ENCODE measurements at regions not wholly inside any gene's neighbourhood (a gene's known extent, or its start where the extent isn't known, plus 50 kb on each side); places are given as distances from the start of the nearest gene placed in this dataset.
"Not testable (repeated sequence)": the region's sequence is repeated elsewhere in the genome, so short reads cannot be mapped to it uniquely, and the experiment has no call there.

DNA sequence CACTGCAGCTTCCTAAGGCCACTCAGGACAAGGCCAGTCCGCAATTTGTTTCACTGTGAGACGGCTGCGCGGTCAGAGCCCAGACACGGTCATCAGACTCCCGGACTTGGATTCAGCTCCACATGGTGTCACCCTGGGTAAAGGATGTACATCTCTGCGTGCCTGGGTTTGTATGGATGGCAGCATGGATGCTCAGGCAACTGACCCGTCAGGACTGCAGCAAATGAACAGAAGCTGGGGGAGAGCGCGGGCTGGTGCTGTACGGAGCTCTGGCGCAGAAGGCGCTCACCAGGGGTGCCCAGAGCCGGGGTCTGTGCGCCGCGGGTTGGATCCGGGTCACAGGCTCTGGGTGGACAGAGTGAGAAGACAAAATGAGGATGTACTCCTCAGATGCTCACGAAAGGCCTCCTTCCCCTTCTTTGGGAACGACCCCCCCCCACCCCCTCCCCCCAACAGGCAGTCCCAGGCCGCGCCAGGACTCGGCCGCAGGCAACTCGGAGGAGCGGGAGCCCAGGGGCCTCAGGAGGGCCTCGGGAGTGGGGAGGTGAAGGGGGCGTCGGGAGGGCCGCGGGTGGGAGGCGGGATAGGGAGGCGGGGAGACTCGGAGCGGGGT is 92.4 kb downstream of the CXCL12 start:
- Mint-ChIP-seq H3K4me3 (no peak overlapping the region), H3K27me3 (peaks cover 23% of the 10 kb centered on the region), H3K9me3 (no peaks in the 10 kb centered on the region), H3K4me1 (no peaks in the 10 kb centered on the region), H3K27ac (no peak overlapping the region)
- no peak for DNase-seq
- ATAC-seq, result peak; percentile 33

DNA sequence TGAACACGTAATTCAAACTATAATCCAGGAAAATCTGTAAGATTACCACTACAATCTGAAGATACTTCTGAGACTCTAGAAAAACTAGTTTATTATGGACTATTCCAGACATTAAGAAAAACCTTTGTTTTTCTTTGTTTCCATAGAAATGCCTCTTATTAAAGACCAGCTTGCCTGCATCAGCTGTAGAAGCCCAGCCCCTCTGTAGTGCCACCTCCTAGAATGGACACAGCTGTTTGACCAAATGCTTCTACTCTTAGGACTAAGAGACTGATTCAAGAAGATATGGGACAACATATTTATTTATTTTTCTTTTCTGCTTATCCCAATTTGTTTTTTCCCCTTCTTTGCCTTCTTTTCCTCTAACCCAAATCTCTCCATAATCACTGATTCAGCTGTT is 93.8 kb downstream of the CXCL12 start:
- Mint-ChIP-seq H3K9me3 (no peaks in the 10 kb centered on the region), H3K4me3 (no peak overlapping the region)
- ATAC-seq, result no peak

DNA sequence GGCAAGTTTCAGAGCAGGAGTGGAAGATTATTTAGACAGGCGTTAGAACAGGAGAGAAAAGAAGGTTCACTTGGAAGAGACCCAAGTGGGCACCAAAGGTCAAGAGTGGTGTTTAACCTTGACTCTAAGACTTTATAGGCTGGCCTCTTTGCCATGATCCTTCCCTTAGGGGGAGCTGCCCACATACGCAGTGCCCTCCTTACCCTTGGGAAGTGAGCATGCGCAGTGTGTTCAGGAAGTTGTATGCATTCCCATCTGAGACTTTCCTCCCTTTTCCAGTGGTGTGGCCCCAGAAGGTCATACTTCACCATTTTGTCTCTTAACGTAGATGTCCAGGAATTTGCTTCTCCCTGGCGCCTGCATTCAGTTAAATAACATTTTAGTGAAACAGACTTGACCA is 95.8 kb downstream of the CXCL12 start:
- no peak overlapping the region for H3K4me3 Mint-ChIP-seq
- no peak for DNase-seq
- H3K9me3 Mint-ChIP-seq, result no peaks in the 10 kb centered on the region
- peaks cover 50% of the 10 kb centered on the region for H3K27me3 Mint-ChIP-seq
- no peak for ATAC-seq
- no peaks in the 10 kb centered on the region for H3K4me1 Mint-ChIP-seq
- no peak overlapping the region for H3K27ac Mint-ChIP-seq

More for the DNA sequence above, 93.8 kb downstream of the CXCL12 start:
- peaks cover 32% of the 10 kb centered on the region for H3K27me3 Mint-ChIP-seq
- no peaks in the 10 kb centered on the region for H3K4me1 Mint-ChIP-seq
- no peak overlapping the region for H3K27ac Mint-ChIP-seq
- DNase-seq, result no peak

DNA sequence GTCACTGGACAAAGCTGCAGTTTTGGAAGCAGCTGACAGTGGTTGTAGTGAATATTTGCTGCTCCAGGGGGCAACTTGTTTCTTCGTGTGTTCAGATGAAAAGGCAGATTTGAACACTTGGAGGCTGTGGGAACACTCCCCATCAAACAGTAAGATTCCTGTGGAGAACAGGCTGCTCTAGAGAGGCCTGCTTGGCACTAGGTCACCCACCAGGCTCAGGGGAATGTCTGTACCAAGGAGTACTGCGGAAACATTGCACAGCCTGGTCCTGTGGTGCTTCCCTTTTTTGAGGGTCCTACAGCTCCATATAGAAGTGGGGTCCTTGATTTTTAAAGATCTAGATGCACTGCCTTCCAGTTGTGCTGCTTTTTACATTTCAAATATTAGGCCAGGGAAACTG is 97.5 kb downstream of the CXCL12 start:
- Mint-ChIP-seq H3K4me1 (no peaks in the 10 kb centered on the region), H3K4me3 (no peak overlapping the region), H3K27ac (no peak overlapping the region), H3K9me3 (no peaks in the 10 kb centered on the region), H3K27me3 (peaks cover 47% of the 10 kb centered on the region)
- ATAC-seq (no peak), DNase-seq (no peak)

DNA sequence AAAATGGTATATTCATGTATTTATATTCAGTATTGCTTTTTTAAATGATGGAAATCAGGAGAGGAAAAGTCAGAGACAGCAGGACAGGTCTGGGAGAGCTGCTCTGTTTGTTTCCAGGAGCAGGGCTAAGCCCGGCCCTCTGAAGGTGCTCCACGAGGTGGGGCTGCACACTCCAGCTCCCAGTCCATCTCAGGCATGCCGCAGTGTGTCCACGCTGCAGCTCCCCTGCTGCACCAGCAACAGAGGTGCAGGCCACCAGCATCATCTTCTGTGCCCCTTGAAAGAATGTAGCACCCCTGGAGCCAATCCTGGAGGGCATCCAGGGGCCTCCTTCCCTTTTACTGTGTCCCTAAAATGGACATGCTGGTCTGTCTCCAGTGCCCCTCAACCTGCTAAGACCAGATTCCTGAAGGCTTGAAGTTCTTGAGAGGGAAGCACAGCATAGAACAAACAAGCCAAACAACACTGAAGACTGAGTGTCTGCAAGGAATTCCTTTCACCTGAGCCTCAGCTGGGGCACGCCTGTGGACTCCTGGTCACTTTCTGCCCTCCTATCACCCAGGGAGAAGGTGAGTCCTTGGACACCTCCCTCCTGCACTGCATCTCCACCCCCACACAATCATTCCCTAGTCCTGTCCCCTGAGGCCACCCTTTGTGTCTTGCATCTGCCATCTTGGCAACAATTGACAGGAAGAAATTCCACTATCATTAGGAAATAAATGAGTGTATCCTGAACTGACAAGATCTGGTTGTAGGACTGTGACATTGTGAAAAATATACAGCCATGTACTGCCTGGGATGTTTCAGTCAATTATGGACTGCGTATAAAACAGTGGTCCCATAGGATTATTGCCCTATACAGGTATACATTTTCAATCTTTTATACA is 100.5 kb downstream of the CXCL12 start:
- H3K9me3 Mint-ChIP-seq, result no peaks in the 10 kb centered on the region
- no peak overlapping the region for H3K27ac Mint-ChIP-seq
- no peak overlapping the region for H3K4me3 Mint-ChIP-seq
- H3K27me3 Mint-ChIP-seq, result peaks cover 30% of the 10 kb centered on the region
- DNase-seq, result no peak
- ATAC-seq, result no peak
- no peaks in the 10 kb centered on the region for H3K4me1 Mint-ChIP-seq

DNA sequence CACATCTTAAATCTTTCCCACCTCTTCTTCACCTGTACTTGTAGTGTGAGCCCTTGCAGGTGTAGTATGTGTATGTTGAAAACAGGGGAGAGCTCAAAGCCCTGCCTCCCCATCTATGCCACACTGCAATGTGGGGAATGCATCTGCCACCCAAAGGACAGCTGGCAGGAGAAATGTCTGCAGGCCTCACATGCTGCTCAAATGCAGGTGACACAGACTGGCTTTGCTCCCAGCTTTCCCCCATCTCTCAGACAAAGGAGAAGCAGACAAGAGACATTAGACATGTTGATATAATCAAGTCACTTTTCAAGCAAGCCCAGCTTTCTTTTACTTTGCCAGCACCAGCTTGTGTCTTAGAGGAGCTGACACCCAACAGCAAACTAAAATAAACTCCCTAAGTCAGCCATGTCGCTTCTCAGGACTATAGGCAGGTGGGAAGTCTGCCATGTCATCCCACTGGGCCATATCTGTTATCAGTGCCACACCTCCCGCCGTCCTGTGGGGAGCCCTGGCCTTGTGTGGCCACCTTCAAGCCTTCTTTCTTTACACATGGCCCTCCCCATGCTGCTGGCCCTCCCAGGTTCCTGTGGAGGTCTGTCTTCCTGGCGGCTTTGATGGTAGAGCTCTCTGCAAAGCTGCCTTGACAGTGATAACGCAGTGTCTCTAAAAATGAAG is 102.1 kb downstream of the CXCL12 start:
- ATAC-seq (no peak), DNase-seq (no peak)
- no peak overlapping the region for H3K27ac Mint-ChIP-seq
- H3K4me3 Mint-ChIP-seq, result no peak overlapping the region
- H3K27me3 Mint-ChIP-seq, result peaks cover 30% of the 10 kb centered on the region
- no peaks in the 10 kb centered on the region for H3K9me3 Mint-ChIP-seq
- H3K4me1 Mint-ChIP-seq, result no peaks in the 10 kb centered on the region

DNA sequence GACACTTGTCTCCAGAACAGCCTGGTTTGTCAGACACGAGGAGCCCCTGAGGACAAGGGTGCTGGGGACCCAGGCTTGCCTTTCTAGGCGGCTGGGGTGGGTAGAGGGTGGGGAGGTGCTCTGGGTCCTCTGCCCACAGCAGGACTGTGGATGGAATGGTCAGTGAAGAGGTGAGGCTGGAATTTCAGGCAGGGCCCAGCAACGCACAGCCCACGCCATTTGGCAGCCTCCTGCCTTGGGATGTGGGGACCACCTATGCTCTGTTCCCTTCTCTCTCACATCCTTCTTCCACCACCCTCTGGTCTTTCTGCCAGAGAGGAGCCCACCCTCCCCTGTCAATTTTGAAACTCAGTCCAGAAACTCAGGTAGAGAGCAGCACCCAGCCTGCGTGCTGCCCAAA is 103.2 kb downstream of the CXCL12 start:
- H3K4me3 Mint-ChIP-seq, result no peak overlapping the region

DNA sequence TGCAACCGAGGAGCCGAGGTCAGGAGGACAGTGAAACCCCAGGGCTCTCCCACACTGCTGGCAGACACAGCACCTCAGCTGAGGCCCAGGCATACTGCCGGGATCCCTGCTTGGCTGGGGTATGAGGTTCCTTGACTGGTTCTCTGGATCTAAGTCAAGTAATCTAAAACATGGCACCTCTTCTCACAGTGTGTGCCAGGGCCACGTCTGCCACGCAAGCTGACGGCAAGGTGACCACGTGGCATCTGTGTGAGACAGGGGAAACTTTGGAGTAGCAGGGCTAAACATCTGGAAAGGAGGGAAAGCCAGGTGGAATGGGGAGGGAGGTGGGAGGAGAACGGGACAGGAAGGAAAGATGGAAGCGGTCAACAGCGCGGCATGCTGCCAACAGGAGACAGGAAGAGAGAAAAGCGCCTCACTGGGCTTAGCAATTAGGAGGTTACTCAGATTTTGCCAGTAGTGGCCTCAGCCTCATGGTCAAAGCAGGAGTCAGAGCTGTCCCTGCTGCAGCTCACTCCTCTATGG is 103.7 kb downstream of the CXCL12 start:
- ATAC-seq (no peak), DNase-seq (no peak)
- no peak overlapping the region for H3K4me3 Mint-ChIP-seq
- peaks cover 19% of the 10 kb centered on the region for H3K27me3 Mint-ChIP-seq
- H3K9me3 Mint-ChIP-seq, result peaks cover 4 to 10% of the 10 kb centered on the region in 2 donors
- H3K4me1 Mint-ChIP-seq, result no peaks in the 10 kb centered on the region
- no peak overlapping the region for H3K27ac Mint-ChIP-seq

More for the DNA sequence above, 103.2 kb downstream of the CXCL12 start:
- ATAC-seq (peak; percentile 52), DNase-seq (no peak)
- Mint-ChIP-seq H3K27me3 (peaks cover 20% of the 10 kb centered on the region), H3K27ac (no peak overlapping the region), H3K4me1 (no peaks in the 10 kb centered on the region), H3K9me3 (peaks cover 0 to 5% of the 10 kb centered on the region in 2 donors)

DNA sequence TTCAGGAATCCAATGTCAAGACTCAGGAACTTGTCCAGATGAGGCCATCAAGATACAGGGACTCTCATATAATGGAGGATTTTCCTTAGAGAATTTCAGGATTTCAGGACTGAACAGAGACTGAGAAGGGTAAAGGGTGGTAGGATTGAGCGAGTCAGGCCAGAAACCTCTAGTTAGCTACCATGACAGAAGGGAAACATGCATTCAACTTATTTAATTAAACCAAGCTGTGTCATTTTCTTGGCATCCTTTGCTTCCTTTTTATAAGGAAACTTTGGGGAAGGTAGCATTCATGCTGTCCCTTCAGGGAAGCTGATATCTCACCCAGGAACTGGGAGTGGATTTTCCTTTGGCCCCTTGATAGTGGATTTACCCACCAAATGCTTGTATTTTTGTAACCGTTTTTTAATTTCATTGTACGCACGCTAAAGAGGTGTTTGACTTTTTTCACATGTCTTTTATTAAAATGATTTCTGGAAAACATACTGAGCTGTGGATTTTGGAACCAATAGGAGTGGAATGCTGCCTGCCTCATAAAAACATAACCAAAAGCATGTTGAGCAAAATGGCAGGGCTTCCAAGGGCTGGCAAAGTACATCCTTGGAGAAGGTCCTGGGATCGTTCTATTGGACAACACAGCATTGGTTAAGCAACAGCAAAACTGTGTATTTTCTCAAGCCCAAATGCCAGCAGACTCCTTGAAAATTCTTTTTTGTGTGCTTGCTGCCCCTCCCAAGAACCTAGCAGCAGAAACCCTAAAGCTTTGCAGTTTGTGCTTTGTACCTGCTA is 104.5 kb downstream of the CXCL12 start:
- Mint-ChIP-seq H3K4me1 (no peaks in the 10 kb centered on the region), H3K4me3 (no peak overlapping the region), H3K27ac (no peak overlapping the region), H3K9me3 (peaks cover 11 to 14% of the 10 kb centered on the region in 2 donors), H3K27me3 (peaks cover 11% of the 10 kb centered on the region)
- no peak for ATAC-seq
- no peak for DNase-seq

DNA sequence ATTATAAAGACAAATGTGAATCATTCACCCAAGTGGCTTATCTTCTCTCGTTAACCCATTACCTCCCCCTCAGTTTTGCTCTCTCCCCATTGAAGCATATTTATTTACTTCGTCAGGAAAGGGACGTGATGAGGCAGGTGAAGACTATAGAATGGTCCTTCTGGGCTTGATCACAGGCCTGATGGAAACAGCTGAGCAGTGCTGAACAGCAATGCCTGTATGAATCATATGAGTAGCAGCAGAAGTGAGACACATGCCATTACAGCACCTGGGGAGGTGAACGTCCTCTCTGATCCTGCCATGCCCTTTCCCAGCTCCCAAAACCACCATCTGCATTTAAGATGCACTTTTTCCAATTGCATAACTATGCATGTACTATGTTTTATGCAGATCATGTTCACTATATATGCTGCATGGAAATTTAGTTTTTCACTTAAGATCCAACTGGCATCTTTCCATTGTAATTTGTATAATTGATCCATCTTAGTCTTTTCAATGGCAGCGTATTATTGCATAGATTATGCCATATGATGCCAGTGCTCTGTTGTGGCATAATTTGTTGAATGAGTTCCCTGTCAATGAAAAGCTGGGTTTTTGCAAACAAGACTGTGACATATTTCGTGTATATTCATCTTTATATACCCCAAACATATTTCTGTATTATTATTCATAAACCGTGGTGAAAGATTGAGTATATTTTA is 105.3 kb downstream of the CXCL12 start:
- H3K4me3 Mint-ChIP-seq, result no peak overlapping the region
- no peak overlapping the region for H3K27ac Mint-ChIP-seq
- DNase-seq (no peak), ATAC-seq (no peak)
- peaks cover 14 to 15% of the 10 kb centered on the region in 2 donors for H3K9me3 Mint-ChIP-seq
- no peaks in the 10 kb centered on the region for H3K4me1 Mint-ChIP-seq
- peaks cover 3% of the 10 kb centered on the region for H3K27me3 Mint-ChIP-seq

DNA sequence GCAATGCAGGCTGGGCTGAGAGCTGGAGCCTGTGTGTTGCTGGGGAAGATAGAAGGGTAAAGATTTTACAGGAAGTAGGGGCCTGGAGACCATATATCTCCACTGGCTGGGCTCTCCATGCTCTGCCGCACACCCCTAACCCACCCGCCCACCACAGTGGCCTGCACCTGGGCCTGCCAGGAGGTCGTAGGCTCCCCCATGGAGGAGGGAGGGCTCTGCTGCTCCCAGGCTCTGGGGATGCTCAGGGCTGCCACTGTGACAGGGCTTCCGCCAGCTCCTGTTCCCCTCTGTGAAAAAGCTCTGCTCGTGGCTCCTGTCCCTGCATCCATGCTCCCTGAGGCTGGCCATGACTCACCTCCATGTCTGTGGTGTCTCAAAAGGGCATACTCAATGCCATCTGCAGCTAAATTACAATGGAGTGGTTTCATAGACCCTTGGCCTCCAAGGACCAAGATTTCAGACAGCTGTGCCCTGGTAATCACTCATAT is 106.0 kb downstream of the CXCL12 start:
- H3K9me3 Mint-ChIP-seq, result peaks cover 14 to 15% of the 10 kb centered on the region in 2 donors
- ATAC-seq (no peak), DNase-seq (no peak)
- peak overlapping the region in 1 of 2 donors; percentile 53 for H3K27ac Mint-ChIP-seq
- no peaks in the 10 kb centered on the region for H3K4me1 Mint-ChIP-seq
- H3K4me3 Mint-ChIP-seq, result no peak overlapping the region
- no peaks in the 10 kb centered on the region for H3K27me3 Mint-ChIP-seq

DNA sequence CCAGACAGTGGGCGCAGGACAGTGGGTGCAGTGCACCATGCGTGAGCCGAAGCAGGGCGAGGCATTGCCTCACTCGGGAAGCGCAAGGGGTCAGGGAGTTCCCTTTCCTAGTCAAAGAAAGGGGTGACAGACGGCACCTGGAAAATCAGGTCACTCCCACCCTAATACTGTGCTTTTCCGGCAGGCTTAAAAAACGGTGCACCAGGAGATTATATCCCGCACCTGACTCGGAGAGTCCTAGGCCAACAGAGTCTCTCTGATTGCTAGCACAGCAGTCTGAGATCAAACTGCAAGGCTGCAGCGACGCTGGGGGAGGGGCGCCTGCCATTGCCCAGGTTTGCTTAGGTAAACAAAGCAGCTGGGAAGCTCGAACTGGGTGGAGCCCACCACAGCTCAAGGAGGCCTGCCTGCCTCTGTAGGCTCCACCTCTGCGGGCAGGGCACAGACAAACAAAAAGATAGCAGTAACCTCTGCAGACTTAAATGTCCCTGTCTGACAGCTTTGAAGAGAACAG is 116.4 kb downstream of the CXCL12 start:
- not testable (repeated sequence) for ATAC-seq
- H3K9me3 Mint-ChIP-seq, result peaks cover 0 to 22% of the 10 kb centered on the region in 2 donors

DNA sequence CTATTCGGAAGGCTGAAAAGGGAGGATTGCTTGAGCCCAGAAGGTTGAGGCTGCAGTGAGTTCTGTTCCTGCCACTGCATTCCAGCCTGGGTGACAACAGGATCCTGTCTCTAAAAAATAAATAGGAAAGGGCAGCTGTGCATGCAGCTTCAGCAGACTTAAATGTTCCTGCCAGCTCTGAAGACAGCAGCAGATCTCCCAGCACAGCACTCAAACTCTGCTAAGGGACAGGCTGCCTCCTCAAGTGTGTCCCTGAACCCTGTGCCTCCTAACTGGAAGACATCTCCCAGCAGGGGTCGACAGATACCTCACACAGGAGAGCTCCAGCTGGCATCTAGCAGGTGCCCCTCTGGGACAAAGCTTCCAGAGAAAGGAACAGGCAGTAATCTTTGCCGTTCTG is 117.9 kb downstream of the CXCL12 start:
- H3K4me3 Mint-ChIP-seq, result no peak overlapping the region
- peaks cover 0 to 22% of the 10 kb centered on the region in 2 donors for H3K9me3 Mint-ChIP-seq
- H3K27ac Mint-ChIP-seq, result no peak overlapping the region
- no peaks in the 10 kb centered on the region for H3K4me1 Mint-ChIP-seq
- no peak for ATAC-seq
- H3K27me3 Mint-ChIP-seq, result peaks cover 7% of the 10 kb centered on the region
- DNase-seq, result no peak

More for the DNA sequence above, 116.4 kb downstream of the CXCL12 start:
- H3K27me3 Mint-ChIP-seq, H3K27ac Mint-ChIP-seq, DNase-seq, H3K4me3 Mint-ChIP-seq, H3K4me1 Mint-ChIP-seq: not testable (repeated sequence)

DNA sequence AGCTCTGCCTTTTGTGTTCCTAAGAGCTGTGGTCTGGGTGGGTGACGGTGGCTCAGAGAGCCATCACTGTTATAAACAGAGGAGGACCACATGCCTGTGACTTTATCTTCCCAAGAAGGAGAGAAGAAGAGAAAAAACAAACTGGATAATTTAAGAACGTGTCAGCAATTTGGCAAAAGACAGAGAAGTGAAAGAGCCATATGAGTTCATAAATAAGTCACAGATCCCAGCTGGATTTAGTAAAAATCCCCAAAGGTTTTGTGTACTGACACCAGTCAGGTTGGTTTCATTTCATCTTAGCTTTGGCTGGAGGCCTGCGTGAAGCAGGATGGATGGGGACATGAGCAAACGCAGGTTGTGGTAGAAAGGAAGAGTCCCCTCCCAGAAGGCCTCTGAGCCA is 120.7 kb downstream of the CXCL12 start:
- peaks cover 0 to 22% of the 10 kb centered on the region in 2 donors for H3K9me3 Mint-ChIP-seq
- DNase-seq (no peak), ATAC-seq (no peak)
- no peaks in the 10 kb centered on the region for H3K27me3 Mint-ChIP-seq
- peak overlapping the region in 1 of 2 donors; percentile 8 for H3K27ac Mint-ChIP-seq
- H3K4me1 Mint-ChIP-seq, result no peaks in the 10 kb centered on the region
- H3K4me3 Mint-ChIP-seq, result no peak overlapping the region
